ENCODE measurements at regions not wholly inside any gene's neighbourhood (a gene's known extent, or its start where the extent isn't known, plus 50 kb on each side); places are given as distances from the start of the nearest gene placed in this dataset.
"Not testable (repeated sequence)": the region's sequence is repeated elsewhere in the genome, so short reads cannot be mapped to it uniquely, and the experiment has no call there.

GRCh38 chr2:34133065-34133464 is 534.0 kb upstream of the FAM98A start:
- TF ChIP-seq CTCF (conservative IDR thresholded peaks at IDR 0.05; ENCODE audit: low read length); EZH2phosphoT487 (IDR thresholded peaks at IDR 0.05; ENCODE audit: borderline replicate concordance, low read depth, low read length): not testable (repeated sequence)

Measured in OCI-LY7 (cell line).